ENCODE measurements at regions not wholly inside any gene's neighbourhood (a gene's known extent, or its start where the extent isn't known, plus 50 kb on each side); places are given as distances from the start of the nearest gene placed in this dataset.

GRCh38 chr14:89724628-89724960, 229.9 kb downstream of the EFCAB11 start:
- TF ChIP-seq, protein P1, sequence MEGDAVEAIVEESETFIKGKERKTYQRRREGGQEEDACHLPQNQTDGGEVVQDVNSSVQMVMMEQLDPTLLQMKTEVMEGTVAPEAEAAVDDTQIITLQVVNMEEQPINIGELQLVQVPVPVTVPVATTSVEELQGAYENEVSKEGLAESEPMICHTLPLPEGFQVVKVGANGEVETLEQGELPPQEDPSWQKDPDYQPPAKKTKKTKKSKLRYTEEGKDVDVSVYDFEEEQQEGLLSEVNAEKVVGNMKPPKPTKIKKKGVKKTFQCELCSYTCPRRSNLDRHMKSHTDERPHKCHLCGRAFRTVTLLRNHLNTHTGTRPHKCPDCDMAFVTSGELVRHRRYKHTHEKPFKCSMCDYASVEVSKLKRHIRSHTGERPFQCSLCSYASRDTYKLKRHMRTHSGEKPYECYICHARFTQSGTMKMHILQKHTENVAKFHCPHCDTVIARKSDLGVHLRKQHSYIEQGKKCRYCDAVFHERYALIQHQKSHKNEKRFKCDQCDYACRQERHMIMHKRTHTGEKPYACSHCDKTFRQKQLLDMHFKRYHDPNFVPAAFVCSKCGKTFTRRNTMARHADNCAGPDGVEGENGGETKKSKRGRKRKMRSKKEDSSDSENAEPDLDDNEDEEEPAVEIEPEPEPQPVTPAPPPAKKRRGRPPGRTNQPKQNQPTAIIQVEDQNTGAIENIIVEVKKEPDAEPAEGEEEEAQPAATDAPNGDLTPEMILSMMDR (conservative IDR thresholded peaks at IDR 0.05; ENCODE audit: control insufficient read depth, insufficient read depth, low read depth, low read length), result no peak
- peak overlapping the region; percentile 8 for H3K4me3 ChIP-seq (ENCODE audit: control insufficient read depth, low read depth, low read length)
- DNase-seq (ENCODE audit: low read depth), result peak; percentile 36

- peak; percentile 47 for DNase-seq (ENCODE audit: low read depth)
- TF ChIP-seq, protein P1 (conservative IDR thresholded peaks at IDR 0.05; ENCODE audit: control insufficient read depth, insufficient read depth, low read depth, low read length), result no peak
- peak overlapping the region; percentile 8 for H3K4me3 ChIP-seq (ENCODE audit: control insufficient read depth, low read depth, low read length)
Observed at GRCh38 chr14:89723930-89724627, 230.5 kb downstream of the EFCAB11 start.

- DNase-seq (ENCODE audit: low read depth), result no peak
- TF ChIP-seq, protein P1 (conservative IDR thresholded peaks at IDR 0.05; ENCODE audit: control insufficient read depth, insufficient read depth, low read depth, low read length), result no peak
- no peak overlapping the region for H3K4me3 ChIP-seq (ENCODE audit: control insufficient read depth, low read depth, low read length)
Observed at GRCh38 chr14:89721956-89722355, 232.6 kb downstream of the EFCAB11 start.

- H3K4me3 ChIP-seq (ENCODE audit: control insufficient read depth, low read depth, low read length), result no peak overlapping the region
Observed at GRCh38 chr14:89720741-89721729, 233.5 kb downstream of the EFCAB11 start.

GRCh38 chr14:89720076-89720687, 234.3 kb downstream of the EFCAB11 start:
- H3K4me3 ChIP-seq (ENCODE audit: control insufficient read depth, low read depth, low read length), result no peak overlapping the region
- DNase-seq (ENCODE audit: low read depth), result no peak
- TF ChIP-seq, protein P1 (conservative IDR thresholded peaks at IDR 0.05; ENCODE audit: control insufficient read depth, insufficient read depth, low read depth, low read length), result no peak

More at GRCh38 chr14:89720741-89721729, 233.5 kb downstream of the EFCAB11 start:
- TF ChIP-seq, protein P1 (conservative IDR thresholded peaks at IDR 0.05; ENCODE audit: control insufficient read depth, insufficient read depth, low read depth, low read length), result no peak
- DNase-seq (ENCODE audit: low read depth), result no peak

DNA sequence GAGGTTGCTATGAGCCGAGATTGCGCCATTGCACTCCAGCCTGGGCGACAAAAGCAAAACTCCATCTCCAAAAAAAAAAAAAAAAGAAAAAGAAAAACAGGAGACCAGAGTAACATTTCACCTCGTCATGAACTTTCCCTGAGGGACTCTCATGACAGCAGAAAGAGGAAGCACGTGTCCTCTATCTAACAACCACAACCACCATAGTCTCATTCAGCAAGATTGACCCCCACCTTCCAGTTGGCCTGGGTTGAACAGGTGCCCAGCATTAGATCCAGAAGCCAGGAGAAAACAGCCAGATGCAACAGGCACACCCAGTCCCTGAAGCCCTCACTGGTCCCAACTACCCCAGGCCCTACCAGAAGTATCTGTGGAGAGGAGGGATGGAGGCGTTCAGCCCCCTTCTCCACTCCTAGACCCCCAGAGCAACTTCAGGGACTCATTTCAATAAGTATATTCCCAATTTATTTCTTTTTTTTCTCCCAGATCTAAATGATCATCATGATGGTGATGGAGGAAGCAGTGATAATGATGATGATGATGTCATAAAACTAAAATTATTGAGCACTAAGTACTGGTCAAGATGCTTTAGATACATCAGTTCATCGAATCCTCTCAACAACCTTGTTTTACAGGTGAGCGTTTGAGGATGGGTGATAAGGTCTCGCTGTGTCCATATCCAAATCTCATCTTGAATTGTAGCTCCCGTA, 235.0 kb downstream of the EFCAB11 start:
- no peak overlapping the region for H3K4me3 ChIP-seq (ENCODE audit: control insufficient read depth, low read depth, low read length)
- no peak for DNase-seq (ENCODE audit: low read depth)
- TF ChIP-seq, protein P1 (conservative IDR thresholded peaks at IDR 0.05; ENCODE audit: control insufficient read depth, insufficient read depth, low read depth, low read length), result no peak

Measured in fibroblast of mammary gland (primary cell).